ENCODE measurements at regions not wholly inside any gene's neighbourhood (a gene's known extent, or its start where the extent isn't known, plus 50 kb on each side); places are given as distances from the start of the nearest gene placed in this dataset.

GRCh38 chr10:88205842-88206446, 342.5 kb downstream of the PTEN start:
- peaks cover 11% of the 10 kb centered on the region for H3K4me1 ChIP-seq (ENCODE audit: low read length)
- H3K4me2 ChIP-seq (ENCODE audit: low read length): peak overlapping the region; percentile 13
- H3K27ac ChIP-seq (ENCODE audit: low read length): no peak overlapping the region
- H3K79me2 ChIP-seq (ENCODE audit: low read length): no peaks in the 10 kb centered on the region
- no peak overlapping the region for H3K4me3 ChIP-seq (ENCODE audit: low read length)
- H4K20me1 ChIP-seq (ENCODE audit: insufficient read depth, low read length): no peaks in the 10 kb centered on the region
- no peak overlapping the region for H2AFZ ChIP-seq (ENCODE audit: low read depth, low read length)
- H3K9ac ChIP-seq (ENCODE audit: low read length): no peak overlapping the region
- H3K9me3 ChIP-seq (ENCODE audit: insufficient read depth, low read length): no peaks in the 10 kb centered on the region
- H3K36me3 ChIP-seq (replicated peaks; ENCODE audit: low read depth, low read length): no peaks in the 10 kb centered on the region
- no peaks in the 10 kb centered on the region for H3K27me3 ChIP-seq (ENCODE audit: low read depth, low read length)
- TF ChIP-seq CTCF (IDR thresholded peaks at IDR 0.05; ENCODE audit: low read depth, low read length) (no peak), EZH2phosphoT487 (IDR thresholded peaks at IDR 0.05; ENCODE audit: low read depth) (no peak)

- Histone ChIP-seq H3K36me3 (replicated peaks; ENCODE audit: low read depth, low read length) (no peaks in the 10 kb centered on the region), H3K27ac (ENCODE audit: low read length) (no peak overlapping the region), H3K4me3 (ENCODE audit: low read length) (no peak overlapping the region), H3K79me2 (ENCODE audit: low read length) (no peaks in the 10 kb centered on the region), H3K9me3 (ENCODE audit: insufficient read depth, low read length) (no peaks in the 10 kb centered on the region), H3K27me3 (ENCODE audit: low read depth, low read length) (no peaks in the 10 kb centered on the region), H4K20me1 (ENCODE audit: insufficient read depth, low read length) (no peaks in the 10 kb centered on the region), H3K4me1 (ENCODE audit: low read length) (peaks cover 11% of the 10 kb centered on the region), H3K9ac (ENCODE audit: low read length) (no peak overlapping the region), H3K4me2 (ENCODE audit: low read length) (no peak overlapping the region), H2AFZ (ENCODE audit: low read depth, low read length) (no peak overlapping the region)
- TF ChIP-seq EZH2phosphoT487 (IDR thresholded peaks at IDR 0.05; ENCODE audit: low read depth) (no peak), CTCF (IDR thresholded peaks at IDR 0.05; ENCODE audit: low read depth, low read length) (no peak)
Observed at GRCh38 chr10:88207121-88207546, 343.7 kb downstream of the PTEN start.

- no peak overlapping the region for H3K27ac ChIP-seq (ENCODE audit: low read length)
- no peaks in the 10 kb centered on the region for H3K79me2 ChIP-seq (ENCODE audit: low read length)
- TF ChIP-seq CTCF (IDR thresholded peaks at IDR 0.05; ENCODE audit: low read depth, low read length) (no peak), EZH2phosphoT487 (IDR thresholded peaks at IDR 0.05; ENCODE audit: low read depth) (no peak)
- no peak overlapping the region for H3K9ac ChIP-seq (ENCODE audit: low read length)
- no peaks in the 10 kb centered on the region for H4K20me1 ChIP-seq (ENCODE audit: insufficient read depth, low read length)
- H3K9me3 ChIP-seq (ENCODE audit: insufficient read depth, low read length): no peaks in the 10 kb centered on the region
- H3K4me2 ChIP-seq (ENCODE audit: low read length): no peak overlapping the region
- no peaks in the 10 kb centered on the region for H3K36me3 ChIP-seq (replicated peaks; ENCODE audit: low read depth, low read length)
- H3K27me3 ChIP-seq (ENCODE audit: low read depth, low read length): no peaks in the 10 kb centered on the region
- H3K4me3 ChIP-seq (ENCODE audit: low read length): no peak overlapping the region
- H2AFZ ChIP-seq (ENCODE audit: low read depth, low read length): no peak overlapping the region
- peaks cover 11% of the 10 kb centered on the region for H3K4me1 ChIP-seq (ENCODE audit: low read length)
Observed at GRCh38 chr10:88209231-88209630, 345.8 kb downstream of the PTEN start.

- no peak overlapping the region for H3K27ac ChIP-seq (ENCODE audit: low read length)
- no peak overlapping the region for H3K4me3 ChIP-seq (ENCODE audit: low read length)
- H4K20me1 ChIP-seq (ENCODE audit: insufficient read depth, low read length): no peaks in the 10 kb centered on the region
- H2AFZ ChIP-seq (ENCODE audit: low read depth, low read length): no peak overlapping the region
- no peaks in the 10 kb centered on the region for H3K79me2 ChIP-seq (ENCODE audit: low read length)
- no peak overlapping the region for H3K4me2 ChIP-seq (ENCODE audit: low read length)
- no peaks in the 10 kb centered on the region for H3K27me3 ChIP-seq (ENCODE audit: low read depth, low read length)
- H3K4me1 ChIP-seq (ENCODE audit: low read length): peaks cover 11% of the 10 kb centered on the region
- no peak for TF ChIP-seq EZH2phosphoT487 (IDR thresholded peaks at IDR 0.05; ENCODE audit: low read depth)
- TF ChIP-seq CTCF (IDR thresholded peaks at IDR 0.05; ENCODE audit: low read depth, low read length): no peak
- H3K9me3 ChIP-seq (ENCODE audit: insufficient read depth, low read length): no peaks in the 10 kb centered on the region
- no peak overlapping the region for H3K9ac ChIP-seq (ENCODE audit: low read length)
- H3K36me3 ChIP-seq (replicated peaks; ENCODE audit: low read depth, low read length): no peaks in the 10 kb centered on the region
Observed at GRCh38 chr10:88209837-88210561, 346.6 kb downstream of the PTEN start.
